Right lung (tissue), 2 donors: ENCODE measurements at regions not wholly inside any gene's neighbourhood (a gene's known extent, or its start where the extent isn't known, plus 50 kb on each side); places are given as distances from the start of the nearest gene placed in this dataset.

ENCODE experiments used
- DNase-seq, 2 donors: peaks; one replicate each; pipeline ENCODE4 v3.0.0-alpha.2; 2013

DNA sequence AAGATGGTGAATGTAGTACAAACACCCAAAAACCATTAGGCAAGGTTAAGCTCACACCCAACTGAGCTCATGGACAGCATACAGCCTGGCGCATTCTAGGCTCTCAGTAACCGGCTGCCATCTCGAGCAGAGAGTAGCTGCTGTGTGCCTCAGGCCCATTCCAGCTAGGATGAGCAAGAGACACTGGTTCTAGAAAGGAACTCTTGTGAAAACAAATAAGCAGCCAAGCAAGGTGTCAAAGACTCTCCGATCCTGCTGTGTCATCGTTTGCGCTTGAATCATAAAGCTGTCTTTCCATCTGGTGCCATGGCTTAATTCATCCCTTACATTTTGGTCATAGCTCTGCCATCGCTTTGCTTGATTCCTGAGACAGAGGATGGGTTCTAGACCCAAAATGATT lies 135.4 kb upstream of the MSX2 start:
- no peak for DNase-seq

DNA sequence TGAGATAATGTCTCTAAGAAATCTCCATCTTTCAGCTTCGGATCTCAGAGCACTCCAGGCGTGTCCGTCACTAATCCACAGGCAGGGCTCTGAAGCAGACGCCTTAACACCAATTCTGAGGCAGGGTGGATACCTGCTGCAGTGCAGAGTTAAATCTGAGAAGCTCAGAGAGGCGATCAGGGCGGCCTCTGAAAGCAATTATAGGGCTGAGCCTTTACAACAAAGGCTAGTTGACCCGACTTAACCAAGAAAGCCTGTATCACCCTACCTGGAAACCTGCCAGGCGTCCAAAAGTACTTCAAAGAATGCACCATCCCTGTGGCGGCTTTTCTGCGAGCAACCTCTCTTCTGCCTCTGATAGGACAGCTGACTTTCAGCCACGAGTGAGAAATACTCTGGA lies 134.8 kb upstream of the MSX2 start:
- no peak for DNase-seq

DNA sequence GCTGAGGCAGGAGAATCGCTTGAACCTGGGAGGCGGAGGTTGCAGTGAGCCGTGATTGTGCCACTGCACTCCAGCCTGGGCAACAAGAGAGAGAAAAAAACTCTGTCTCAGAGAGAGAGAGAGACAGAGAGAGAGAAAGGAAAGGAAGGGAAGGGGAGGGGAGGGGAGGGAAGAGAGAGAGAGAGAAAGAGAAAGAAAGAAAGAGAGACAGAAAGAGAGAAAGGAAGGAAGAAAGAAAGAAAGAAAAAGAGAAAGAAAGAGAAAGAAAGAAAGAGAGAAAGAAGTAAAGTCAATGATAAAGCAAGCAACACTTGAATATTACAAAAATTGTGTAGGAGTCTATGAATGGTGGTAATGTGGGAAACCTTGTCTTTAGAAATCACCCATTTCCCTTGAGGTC lies 133.6 kb upstream of the MSX2 start:
- DNase-seq, result no peak

DNA sequence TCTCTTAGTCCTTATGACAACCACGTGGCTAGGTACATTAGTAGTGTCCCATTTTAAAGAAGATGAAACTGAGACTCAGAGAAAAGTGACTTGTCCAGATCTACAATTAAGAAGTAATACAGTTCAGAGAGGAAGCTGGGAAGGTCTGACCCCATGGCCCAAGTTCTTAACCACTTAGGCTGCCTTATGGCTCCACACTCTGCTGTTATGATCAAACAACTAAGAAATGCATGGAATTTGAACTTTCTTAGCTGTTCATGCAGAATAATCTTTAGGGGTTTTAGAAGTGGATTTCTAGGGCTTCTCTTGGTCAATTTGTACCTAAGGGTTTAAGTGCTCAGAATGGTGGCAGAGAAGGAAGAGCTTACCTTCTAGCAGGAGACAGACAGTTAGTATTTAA lies 128.0 kb upstream of the MSX2 start:
- DNase-seq, result peak in 1 of 2 donors; percentile 11

DNA sequence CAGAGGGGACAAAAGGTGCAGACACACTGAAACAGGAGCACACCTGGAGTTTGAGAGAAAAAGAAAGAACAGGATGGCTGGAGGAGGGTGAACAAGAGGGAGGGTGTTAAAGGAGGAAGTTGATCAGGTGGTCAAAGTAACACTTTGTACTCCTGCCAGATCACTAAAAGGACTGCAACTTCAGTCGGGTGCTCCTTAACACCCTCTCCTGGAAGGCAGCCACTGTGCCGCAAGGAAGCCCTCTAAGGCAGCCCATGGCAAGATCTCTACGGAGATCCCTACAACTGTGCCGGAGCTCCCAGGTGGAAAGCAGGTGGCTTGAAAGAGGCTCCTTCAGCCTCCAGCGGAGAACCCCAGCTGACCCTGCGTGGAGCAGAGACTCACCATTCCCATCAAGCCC lies 124.4 kb upstream of the MSX2 start:
- DNase-seq, result no peak

DNA sequence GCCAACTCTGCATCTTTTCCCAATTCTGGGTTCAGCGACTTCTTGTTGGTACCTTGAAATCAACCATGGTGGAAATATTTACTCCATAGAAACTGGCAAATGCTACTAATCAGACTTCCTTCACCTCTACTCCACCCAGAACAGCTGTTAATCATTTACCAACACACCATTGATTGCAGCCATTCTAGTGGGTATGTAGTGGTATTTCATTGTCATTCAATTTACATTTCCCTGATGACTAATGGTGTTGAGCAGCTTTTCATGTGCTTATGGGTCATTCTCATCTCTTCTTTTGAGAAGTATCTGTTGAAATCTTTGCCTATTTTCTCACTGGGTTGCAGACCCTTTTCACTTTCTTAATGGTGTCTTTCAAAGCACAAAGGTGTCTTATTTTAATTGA lies 122.4 kb upstream of the MSX2 start:
- no peak for DNase-seq

DNA sequence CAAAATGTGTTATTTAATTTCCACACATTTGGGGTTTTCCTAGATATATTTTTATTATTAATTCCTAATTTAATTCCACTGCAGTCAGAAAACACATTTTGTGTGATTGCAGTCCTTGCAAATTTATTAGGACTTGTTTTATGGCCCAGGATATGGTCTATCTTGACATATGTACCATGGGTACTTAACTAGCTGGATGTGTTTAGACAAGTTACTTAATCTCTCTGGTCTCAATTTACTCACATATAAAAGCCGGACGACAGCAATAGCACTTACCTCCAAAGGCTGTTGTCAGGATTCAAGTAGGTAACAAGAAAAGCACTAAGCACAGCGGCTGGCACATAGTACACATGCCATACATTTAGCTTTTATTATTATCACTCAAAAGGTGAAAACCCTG lies 118.2 kb upstream of the MSX2 start:
- no peak for DNase-seq

DNA sequence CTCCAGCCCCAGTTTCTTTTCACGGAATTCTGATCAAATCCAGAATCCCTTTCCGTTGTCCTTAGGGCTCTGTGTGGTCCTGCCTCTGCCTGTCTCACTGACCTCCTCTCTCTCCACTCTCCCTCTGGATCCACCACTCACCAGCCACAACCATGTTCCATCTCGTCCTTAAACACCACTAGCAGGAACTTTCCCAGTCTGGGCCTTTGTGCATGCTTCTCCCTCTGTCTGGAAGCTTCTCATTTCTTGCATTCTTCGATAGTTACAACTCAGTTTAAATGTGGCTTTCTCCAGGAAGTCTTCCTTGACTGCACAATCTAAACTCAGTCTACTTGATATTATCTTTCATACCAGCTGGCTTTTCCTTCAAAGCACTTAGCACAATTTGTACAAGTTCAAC lies 117.7 kb upstream of the MSX2 start:
- DNase-seq, result no peak

DNA sequence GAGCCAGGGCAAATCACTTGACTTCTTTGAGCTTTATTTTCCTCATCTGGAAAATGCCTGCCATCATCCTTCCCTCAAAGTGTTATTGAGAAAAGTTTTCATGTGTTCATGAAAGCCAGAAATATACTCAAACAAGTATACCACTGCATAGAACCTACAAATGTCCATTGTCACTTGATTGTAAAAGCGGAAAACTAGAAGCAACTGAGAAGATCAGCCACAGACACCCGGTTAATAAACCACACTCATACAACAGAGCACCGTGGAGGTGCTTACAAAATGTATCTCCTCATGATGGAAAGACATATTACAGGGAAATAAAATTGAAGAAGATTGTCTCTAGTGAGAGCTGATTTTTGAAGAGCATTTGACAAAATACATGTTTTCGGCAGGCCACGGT lies 117.2 kb upstream of the MSX2 start:
- DNase-seq, result no peak

DNA sequence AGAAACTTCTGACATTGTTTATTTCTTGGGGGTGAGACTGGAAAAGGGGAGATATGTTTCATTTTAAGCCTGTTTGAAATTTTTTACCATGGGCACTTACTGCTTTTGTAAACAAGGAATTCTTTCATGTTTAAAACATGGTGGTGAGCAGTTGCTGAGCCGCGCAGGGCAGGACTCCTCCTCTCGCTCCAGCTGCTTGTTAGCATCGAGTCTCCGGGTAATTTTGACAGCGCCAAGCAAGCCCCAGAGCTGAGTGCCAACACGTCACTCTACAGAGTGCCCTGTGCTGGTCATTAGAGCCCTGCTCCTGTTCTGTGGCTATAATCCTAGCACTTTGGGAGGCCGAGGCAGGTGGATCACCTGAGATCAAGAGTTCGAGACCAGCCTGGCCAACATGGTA lies 116.5 kb upstream of the MSX2 start:
- no peak for DNase-seq

DNA sequence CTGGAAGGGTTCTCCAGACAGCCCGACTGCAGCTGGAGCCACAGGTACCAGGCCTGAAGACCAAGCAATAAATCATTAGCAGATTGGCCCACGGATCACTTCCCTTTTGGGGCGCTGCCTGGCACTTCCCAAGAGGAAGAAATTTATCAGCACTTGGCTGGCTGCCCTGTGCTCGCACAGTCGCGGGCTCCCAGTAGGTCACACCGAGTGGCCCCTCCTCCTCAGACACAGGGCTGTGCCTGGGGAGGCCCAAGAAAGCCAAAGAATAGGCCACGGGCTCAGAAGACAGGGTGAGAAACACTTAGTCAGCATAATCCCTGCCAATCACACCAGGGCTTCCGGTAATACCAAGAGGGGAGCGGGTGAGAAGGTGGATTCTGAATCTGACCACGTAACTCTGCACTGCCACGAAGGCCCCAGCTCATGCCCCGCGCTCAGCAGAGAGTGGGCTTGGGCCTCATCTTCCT lies 115.7 kb upstream of the MSX2 start:
- DNase-seq, result peak; percentile 46 to 50

DNA sequence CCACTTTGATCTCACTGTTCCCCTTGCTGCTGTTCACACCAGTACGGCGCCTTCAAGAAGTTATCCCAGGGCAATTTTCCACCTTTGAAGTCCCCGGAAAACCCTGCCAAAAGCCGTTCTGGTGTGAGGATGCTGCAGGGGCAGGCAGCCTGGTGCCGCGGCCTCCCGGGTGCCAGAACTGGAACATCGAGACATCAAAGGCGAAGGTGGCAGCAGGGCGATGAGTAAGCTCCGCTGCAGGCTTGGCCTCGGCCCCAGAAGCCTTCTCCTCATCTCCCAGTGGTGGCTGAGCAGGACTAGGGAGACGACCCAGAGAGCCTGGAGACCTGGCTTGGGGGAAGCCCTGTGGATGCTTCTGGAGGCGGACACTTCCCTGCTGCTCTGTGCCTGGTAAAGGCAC lies 115.3 kb upstream of the MSX2 start:
- DNase-seq, result no peak

DNA sequence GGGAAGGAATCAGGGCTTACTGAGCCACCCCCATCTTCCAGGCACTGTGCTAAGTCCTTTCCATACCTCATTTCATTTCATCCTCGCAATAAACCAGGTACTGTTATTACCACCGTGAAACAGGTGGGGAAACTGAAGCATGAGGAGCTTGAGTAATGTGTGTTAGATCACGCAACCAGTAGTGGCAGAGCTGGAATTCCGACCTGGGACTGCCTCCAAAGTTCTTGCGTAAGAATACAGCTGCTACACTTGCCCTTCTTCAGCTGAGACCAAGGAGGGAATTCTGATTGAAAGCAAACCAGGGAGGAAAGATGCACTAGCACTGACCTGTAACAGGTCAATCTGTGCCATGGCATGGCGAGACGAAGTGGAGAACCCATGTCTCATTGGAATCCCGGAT lies 113.4 kb upstream of the MSX2 start:
- peak; percentile 68 to 78 for DNase-seq

DNA sequence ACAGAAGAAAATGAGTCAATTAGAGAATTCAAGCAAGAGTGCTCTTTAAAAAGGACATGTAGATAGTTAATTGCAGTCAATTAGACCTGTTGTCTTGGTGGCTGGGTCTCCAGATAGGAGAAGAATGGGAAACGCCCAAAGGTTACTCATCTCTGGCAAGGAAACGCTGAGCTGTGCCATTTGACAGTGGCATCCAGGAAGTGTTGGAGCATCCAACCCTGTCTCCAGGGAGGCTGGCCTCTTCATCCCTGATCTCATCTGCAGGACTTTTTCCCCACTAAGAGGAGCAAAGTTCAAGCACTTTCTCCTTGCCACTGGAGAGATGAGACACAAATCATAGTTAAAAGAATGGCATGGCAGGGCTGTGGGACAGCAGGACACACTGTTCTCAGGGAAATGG lies 111.7 kb upstream of the MSX2 start:
- DNase-seq, result no peak

DNA sequence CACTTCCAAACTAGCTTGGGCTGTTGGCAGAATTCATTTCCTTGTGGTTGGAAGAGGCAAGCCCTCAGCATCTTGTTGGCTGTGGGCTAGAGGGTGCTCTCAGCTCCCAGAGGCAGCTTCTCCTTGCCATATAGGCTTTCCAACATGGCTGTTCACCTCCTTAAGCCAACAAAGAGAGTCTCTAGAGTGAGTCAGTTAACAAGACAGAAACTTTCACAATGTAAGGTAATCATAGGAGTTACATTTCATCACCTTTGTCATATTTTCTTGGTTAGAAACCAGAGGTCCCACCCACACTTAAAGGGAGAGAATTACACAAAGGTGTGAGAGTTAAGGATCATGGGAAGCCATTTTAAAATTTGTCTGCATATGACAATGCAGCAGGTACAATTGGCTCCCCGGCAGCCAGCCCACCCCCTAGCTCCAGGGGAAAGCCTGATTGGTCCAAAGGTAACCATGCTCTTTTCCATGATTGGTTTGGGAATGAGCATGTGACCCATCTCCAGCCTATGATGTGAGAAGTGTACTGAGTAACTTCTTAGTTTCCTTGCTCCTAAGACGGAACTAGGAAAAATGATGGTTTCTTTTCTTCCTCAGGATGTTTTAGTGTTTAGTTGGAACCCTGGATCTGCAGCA lies 109.8 kb upstream of the MSX2 start:
- DNase-seq, result no peak

DNA sequence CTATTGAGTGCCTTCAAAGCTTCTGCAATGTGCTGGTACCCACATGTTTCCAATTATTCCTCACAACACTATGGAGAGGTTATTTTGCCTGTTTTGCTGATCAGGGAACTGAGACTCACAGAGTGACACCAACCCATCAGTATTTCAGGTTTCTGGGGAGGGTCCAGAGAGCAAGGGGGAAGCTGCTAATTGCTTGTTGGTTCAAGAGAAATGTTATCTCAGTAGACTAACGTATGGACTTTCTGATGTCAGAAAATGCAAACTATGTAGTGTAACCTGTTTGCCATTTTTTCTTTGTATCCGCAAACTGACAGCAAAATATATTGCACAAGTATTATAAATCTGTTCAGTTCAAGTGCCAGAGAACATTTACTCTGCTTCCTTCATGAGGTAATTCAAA lies 108.3 kb upstream of the MSX2 start:
- no peak for DNase-seq

DNA sequence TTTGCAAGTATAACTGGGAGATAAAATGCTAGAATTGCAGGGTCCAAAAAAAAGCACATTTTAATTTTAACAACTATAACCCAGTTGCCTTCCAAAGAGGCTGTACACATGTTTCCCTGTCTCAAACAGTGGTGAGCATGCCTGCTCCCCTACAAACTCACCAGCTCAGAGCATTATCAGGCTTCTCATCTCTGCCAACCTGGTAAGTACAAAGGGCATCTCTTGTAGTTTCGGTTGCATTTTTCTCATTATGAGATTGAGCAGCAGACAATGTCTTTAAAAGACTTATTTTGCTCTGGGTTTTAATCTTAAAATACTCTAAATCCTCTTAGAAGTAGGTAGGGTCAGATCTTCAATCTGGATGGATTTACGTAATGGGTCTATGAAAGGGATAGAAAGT lies 107.1 kb upstream of the MSX2 start:
- DNase-seq, result no peak

DNA sequence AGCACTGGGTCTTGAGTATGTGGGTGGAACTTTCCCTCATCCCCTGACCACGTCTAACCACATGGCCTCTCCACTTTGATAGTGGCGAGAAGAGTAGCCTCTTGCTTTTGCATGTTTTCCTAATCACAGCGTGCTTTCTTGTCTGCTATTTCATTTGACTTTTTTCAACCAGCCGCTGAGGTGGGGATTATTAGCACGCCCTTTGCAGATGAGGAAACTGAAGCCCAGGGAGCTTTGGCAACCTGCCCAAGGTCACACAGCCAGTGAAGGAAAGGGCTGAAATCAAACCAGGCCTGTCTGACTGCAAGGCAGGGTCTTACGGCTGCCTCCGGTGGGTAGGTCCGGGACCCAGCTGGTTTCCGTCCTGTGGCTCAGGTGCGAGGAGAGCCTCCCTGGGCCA lies 106.5 kb upstream of the MSX2 start:
- no peak for DNase-seq

DNA sequence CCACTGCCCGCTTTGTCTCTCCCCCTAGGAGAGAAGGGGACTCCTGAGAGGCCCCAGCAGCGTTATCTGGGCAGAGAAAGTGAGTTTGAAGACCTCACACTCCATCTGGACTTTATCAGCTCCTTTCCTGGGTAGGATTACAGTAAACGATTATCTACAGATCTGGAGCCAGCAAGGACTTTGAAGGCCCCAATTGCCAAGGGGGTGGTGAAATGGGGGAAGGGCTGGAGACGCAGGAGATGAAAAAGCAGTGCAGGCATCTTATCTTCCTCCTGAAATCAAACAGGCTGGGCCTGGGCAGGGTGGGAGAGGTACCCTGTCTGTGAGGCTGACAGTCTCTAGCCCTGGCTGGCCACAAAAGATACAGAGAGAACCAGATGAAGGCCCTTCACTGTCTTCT lies 105.8 kb upstream of the MSX2 start:
- no peak for DNase-seq

DNA sequence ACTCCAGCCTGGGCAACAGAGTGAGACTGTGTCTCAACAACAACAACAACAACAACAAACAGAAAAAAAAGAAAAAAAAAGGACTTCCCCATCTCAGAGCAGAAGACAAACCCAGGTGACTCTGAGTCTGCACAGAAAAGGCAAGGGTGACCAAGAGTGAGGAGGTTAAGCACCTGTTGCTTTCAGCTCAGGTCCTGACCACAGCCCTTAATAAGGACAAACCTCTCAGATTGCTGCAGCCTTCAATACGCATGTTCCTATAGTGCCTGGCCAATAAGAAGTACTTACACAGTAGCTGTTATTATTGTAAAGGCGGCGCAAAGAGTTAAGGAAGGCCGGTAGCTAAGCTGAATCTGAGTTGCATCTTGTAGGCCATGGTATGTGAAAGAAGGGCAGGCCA lies 102.3 kb upstream of the MSX2 start:
- DNase-seq, result no peak

DNA sequence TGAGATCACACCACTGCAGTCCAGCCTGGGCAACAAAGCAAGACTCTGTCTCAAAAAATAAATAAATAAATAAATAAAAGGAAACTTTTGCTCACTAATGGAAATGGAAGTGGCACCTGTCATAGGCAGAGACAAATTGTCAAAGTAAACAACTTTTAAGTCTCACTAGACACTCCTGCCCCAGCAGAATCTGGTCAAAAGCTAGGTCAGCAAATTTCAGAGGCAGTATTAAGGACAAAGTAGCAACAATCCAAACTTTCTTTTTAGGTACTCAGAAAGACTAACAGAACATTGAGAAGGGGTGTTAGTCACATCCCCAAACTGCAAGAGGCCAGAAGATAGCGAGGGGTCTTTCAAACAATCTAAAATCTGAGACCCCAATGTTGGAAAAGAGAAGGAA lies 101.4 kb upstream of the MSX2 start:
- DNase-seq, result no peak

DNA sequence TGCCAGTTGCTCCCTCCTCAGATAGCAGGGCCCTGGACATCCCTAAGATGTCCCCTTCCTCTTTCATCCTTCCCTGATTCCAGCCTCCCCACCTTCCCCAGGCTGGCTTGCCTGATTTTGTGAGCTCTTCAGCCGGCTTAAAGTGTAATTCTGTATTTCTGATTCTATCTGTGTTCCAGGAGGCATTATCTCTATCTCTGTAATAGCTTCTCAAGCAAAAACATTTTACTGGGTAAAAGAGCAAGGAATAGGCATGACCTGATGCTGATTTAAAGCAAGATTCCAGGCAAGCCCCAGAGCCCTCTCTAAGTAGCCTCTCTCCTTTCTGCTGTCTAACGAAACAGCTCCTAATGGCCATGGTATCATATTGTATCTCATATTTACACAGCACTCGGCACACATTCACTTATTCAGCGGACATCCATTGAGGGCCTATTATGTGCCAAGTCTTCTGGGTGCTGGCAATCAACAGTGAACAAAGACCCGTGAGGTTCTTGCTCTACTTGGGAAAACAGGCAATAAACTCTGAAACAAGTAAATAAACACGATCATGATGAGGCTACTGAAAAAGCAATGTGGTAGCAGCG lies 100.9 kb upstream of the MSX2 start:
- no peak for DNase-seq

DNA sequence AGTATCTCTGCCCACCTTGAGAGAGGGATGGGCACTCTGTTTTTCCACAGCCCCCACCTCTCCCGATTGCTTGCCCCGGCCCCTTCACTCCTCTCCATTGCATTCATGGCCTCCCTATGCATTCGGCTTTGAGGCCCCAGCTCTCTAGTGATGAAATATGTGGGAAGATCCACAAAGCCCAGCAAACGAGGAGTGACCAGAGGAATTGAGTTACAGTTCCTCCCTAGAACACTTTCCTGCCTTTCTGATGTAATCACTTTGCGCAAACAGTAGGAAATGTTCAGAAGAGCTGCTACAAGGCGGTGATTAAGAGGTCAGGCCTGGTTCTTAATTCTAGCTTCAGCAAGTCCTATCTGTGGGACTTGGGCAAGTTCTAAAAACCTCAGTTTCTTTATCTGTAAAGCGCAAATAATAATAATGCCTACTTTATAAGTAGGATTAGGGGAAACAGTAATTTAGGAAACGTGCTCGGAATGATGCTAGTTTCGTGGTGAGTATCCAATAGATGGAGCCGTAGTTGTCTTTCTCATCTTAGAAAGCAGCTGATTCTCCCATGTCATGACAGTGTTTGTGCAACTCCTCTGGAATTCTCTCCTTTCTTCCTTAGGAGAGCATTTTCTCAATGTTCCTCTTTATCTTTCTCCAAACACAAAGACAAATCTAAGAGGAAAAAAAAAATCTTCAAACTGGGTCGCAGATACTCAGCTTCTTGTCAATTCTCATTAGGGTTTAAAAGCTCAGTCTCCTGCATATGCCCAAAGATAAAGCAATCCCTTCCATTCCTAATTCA lies 99.5 kb upstream of the MSX2 start:
- peak in 1 of 2 donors; percentile 31 for DNase-seq
